ENCODE measurements at regions not wholly inside any gene's neighbourhood (a gene's known extent, or its start where the extent isn't known, plus 50 kb on each side); places are given as distances from the start of the nearest gene placed in this dataset.

GRCh38 chr11:91691872-91692271 lies 532.7 kb upstream of the FAT3 start:
- H3K27me3 Mint-ChIP-seq (ENCODE audit: low read depth) = no peaks in the 10 kb centered on the region
- TF ChIP-seq, protein P1, sequence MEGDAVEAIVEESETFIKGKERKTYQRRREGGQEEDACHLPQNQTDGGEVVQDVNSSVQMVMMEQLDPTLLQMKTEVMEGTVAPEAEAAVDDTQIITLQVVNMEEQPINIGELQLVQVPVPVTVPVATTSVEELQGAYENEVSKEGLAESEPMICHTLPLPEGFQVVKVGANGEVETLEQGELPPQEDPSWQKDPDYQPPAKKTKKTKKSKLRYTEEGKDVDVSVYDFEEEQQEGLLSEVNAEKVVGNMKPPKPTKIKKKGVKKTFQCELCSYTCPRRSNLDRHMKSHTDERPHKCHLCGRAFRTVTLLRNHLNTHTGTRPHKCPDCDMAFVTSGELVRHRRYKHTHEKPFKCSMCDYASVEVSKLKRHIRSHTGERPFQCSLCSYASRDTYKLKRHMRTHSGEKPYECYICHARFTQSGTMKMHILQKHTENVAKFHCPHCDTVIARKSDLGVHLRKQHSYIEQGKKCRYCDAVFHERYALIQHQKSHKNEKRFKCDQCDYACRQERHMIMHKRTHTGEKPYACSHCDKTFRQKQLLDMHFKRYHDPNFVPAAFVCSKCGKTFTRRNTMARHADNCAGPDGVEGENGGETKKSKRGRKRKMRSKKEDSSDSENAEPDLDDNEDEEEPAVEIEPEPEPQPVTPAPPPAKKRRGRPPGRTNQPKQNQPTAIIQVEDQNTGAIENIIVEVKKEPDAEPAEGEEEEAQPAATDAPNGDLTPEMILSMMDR (IDR thresholded peaks at IDR 0.05; ENCODE audit: unreplicated experiment) = no peak
- no peaks in the 10 kb centered on the region for H3K9me3 Mint-ChIP-seq
- H3K4me3 Mint-ChIP-seq = no peak overlapping the region
- H3K27ac Mint-ChIP-seq = no peak overlapping the region
- peaks cover 11% of the 10 kb centered on the region for H3K4me1 Mint-ChIP-seq
- H3K36me3 Mint-ChIP-seq = no peaks in the 10 kb centered on the region
- no peak for DNase-seq (ENCODE audit: low spot score in 2 of 2, unreplicated experiment in 2 of 2)

- TF ChIP-seq, protein P1 (IDR thresholded peaks at IDR 0.05; ENCODE audit: unreplicated experiment) = no peak
- Mint-ChIP-seq H3K27me3 (ENCODE audit: low read depth) (no peaks in the 10 kb centered on the region), H3K4me3 (no peak overlapping the region), H3K9me3 (no peaks in the 10 kb centered on the region), H3K27ac (no peak overlapping the region), H3K4me1 (peaks cover 20% of the 10 kb centered on the region), H3K36me3 (no peaks in the 10 kb centered on the region)
- no peak for DNase-seq (ENCODE audit: low spot score in 2 of 2, unreplicated experiment in 2 of 2)
Observed at GRCh38 chr11:91688672-91689071, 535.9 kb upstream of the FAT3 start.

- H3K9me3 Mint-ChIP-seq = no peaks in the 10 kb centered on the region
- H3K27ac Mint-ChIP-seq = no peak overlapping the region
- TF ChIP-seq, protein P1 (IDR thresholded peaks at IDR 0.05; ENCODE audit: unreplicated experiment) = no peak
- H3K36me3 Mint-ChIP-seq = no peaks in the 10 kb centered on the region
- no peaks in the 10 kb centered on the region for H3K27me3 Mint-ChIP-seq (ENCODE audit: low read depth)
- H3K4me3 Mint-ChIP-seq = no peak overlapping the region
- DNase-seq (ENCODE audit: low spot score in 2 of 2, unreplicated experiment in 2 of 2) = no peak
- H3K4me1 Mint-ChIP-seq = peaks cover 17% of the 10 kb centered on the region
Observed at GRCh38 chr11:91686700-91687099, 537.9 kb upstream of the FAT3 start.

DNA sequence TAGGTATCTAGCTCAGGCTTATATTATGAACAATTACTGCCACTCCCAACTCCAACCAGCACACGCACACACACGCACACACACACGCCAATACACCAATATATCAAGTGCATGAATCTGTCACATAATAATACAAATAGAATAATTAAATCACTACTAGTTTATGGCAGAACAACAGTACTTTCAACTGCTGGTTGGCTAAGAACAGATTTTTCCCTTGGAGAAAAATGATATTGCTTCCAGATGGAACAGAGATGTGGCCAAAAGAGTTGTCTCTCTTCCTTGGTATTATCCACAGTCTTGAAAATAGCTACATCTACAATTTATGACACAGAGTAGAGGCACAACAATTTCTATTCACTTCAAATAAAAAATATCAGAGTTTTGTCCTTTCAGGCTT lies 538.3 kb upstream of the FAT3 start:
- DNase-seq (ENCODE audit: low spot score in 2 of 2, unreplicated experiment in 2 of 2) = no peak
- Mint-ChIP-seq H3K36me3 (no peaks in the 10 kb centered on the region), H3K9me3 (peaks cover 3% of the 10 kb centered on the region), H3K4me3 (no peak overlapping the region), H3K27ac (no peak overlapping the region), H3K27me3 (ENCODE audit: low read depth) (no peaks in the 10 kb centered on the region), H3K4me1 (peaks cover 17% of the 10 kb centered on the region)
- TF ChIP-seq, protein P1 (IDR thresholded peaks at IDR 0.05; ENCODE audit: unreplicated experiment) = no peak

DNA sequence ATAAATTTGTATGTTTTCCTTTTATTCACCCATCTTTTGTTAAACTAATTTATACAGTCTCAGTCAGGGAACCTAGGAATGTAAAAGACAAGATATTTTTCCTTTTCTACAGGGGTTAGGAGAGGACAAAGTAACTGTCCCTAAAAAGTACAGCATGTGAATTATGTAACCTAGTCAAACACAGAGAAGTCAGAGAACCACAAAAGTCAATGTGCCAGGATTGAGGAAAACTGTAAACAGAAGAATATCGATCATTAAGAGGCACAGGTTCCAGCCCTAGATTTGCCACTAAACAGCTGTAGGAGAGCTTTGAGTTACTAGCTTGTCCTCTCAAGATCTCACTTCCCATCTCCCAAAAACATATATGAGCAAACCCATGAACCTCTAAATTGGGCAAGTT lies 550.9 kb upstream of the FAT3 start:
- Mint-ChIP-seq H3K36me3 (no peaks in the 10 kb centered on the region), H3K4me3 (no peak overlapping the region), H3K4me1 (peaks cover 1% of the 10 kb centered on the region), H3K27me3 (ENCODE audit: low read depth) (no peaks in the 10 kb centered on the region), H3K9me3 (peaks cover 23% of the 10 kb centered on the region), H3K27ac (no peak overlapping the region)
- TF ChIP-seq, protein P1 (IDR thresholded peaks at IDR 0.05; ENCODE audit: unreplicated experiment) = no peak
- DNase-seq (ENCODE audit: low spot score in 2 of 2, unreplicated experiment in 2 of 2) = no peak

- H3K27me3 Mint-ChIP-seq (ENCODE audit: low read depth) = no peaks in the 10 kb centered on the region
- no peak for DNase-seq (ENCODE audit: low spot score in 2 of 2, unreplicated experiment in 2 of 2)
- no peaks in the 10 kb centered on the region for H3K4me1 Mint-ChIP-seq
- H3K9me3 Mint-ChIP-seq = peaks cover 14% of the 10 kb centered on the region
- H3K36me3 Mint-ChIP-seq = no peaks in the 10 kb centered on the region
- no peak overlapping the region for H3K4me3 Mint-ChIP-seq
- H3K27ac Mint-ChIP-seq = no peak overlapping the region
- TF ChIP-seq, protein P1 (IDR thresholded peaks at IDR 0.05; ENCODE audit: unreplicated experiment) = no peak
Observed at GRCh38 chr11:91664521-91664920, 560.1 kb upstream of the FAT3 start.

Measured in mesothelial cell of epicardium (in vitro differentiated cells).